Stromal cell of bone marrow (primary cell): ENCODE measurements at regions not wholly inside any gene's neighbourhood (a gene's known extent, or its start where the extent isn't known, plus 50 kb on each side); places are given as distances from the start of the nearest gene placed in this dataset.
"Not testable (repeated sequence)": the region's sequence is repeated elsewhere in the genome, so short reads cannot be mapped to it uniquely, and the experiment has no call there.

ENCODE experiments used
- DNase-seq: peaks from one replicate; pipeline ENCODE4 v3.0.0-alpha.2; 2012; ENCODE audit warnings: low read depth

GRCh38 chr3:178967177-178967532 is 104.5 kb downstream of the ZMAT3 start:
- no peak for DNase-seq

GRCh38 chr3:178966299-178967176 is 105.1 kb downstream of the ZMAT3 start:
- no peak for DNase-seq

- no peak for DNase-seq
These were observed 107.1 kb downstream of the ZMAT3 start for GRCh38 chr3:178964551-178964950.

GRCh38 chr3:178960918-178961317 is 110.7 kb downstream of the ZMAT3 start:
- no peak for DNase-seq

GRCh38 chr3:178960181-178960580 is 111.4 kb downstream of the ZMAT3 start:
- no peak for DNase-seq

GRCh38 chr3:178950676-178951075 is 120.9 kb downstream of the ZMAT3 start:
- DNase-seq, result no peak

- DNase-seq, result no peak
These were observed 121.7 kb downstream of the ZMAT3 start for GRCh38 chr3:178949896-178950295.

- no peak for DNase-seq
These were observed 123.1 kb downstream of the ZMAT3 start for GRCh38 chr3:178948546-178948945.

- peak; percentile 7 for DNase-seq
These were observed 123.9 kb downstream of the ZMAT3 start for GRCh38 chr3:178947738-178948137.

GRCh38 chr3:178942261-178942660 is 129.3 kb downstream of the ZMAT3 start:
- DNase-seq, result not testable (repeated sequence)

- DNase-seq, result no peak
These were observed 141.5 kb downstream of the ZMAT3 start for GRCh38 chr3:178930116-178930515.

GRCh38 chr3:178916223-178916622 is 155.4 kb downstream of the ZMAT3 start:
- no peak for DNase-seq

GRCh38 chr3:178915365-178915764 is 156.2 kb downstream of the ZMAT3 start:
- no peak for DNase-seq

- DNase-seq, result no peak
These were observed 164.5 kb downstream of the ZMAT3 start for GRCh38 chr3:178907081-178907480.

- no peak for DNase-seq
These were observed 170.4 kb downstream of the ZMAT3 start for GRCh38 chr3:178901204-178901603.

- DNase-seq, result no peak
These were observed 171.5 kb downstream of the ZMAT3 start for GRCh38 chr3:178900029-178900646.

GRCh38 chr3:178895178-178895789 is 176.3 kb downstream of the ZMAT3 start:
- no peak for DNase-seq
